HG03565 (cell line): ENCODE measurements at regions not wholly inside any gene's neighbourhood (a gene's known extent, or its start where the extent isn't known, plus 50 kb on each side); places are given as distances from the start of the nearest gene placed in this dataset.

Experiments
- ATAC-seq: cut with Tn5 transposase; IDR thresholded peaks from one replicate; pipeline ENCODE4 v1.9.1; 2021; ENCODE audit warnings: mild to moderate bottlenecking, moderate library complexity; ENCODE audit not compliant: unreplicated experiment

GRCh38 chr11:130582176-130582575 lies 133.7 kb downstream of the ADAMTS15 start:
- no peak for ATAC-seq

GRCh38 chr11:130582981-130583380 lies 134.5 kb downstream of the ADAMTS15 start:
- ATAC-seq: no peak

- ATAC-seq: no peak
Measured at GRCh38 chr11:130583801-130584211, 135.4 kb downstream of the ADAMTS15 start.

GRCh38 chr11:130585545-130585944 lies 137.1 kb downstream of the ADAMTS15 start:
- no peak for ATAC-seq

GRCh38 chr11:130587658-130588057 lies 139.2 kb downstream of the ADAMTS15 start:
- ATAC-seq: no peak

GRCh38 chr11:130588471-130588870 lies 140.0 kb downstream of the ADAMTS15 start:
- no peak for ATAC-seq

GRCh38 chr11:130592056-130592455 lies 143.6 kb downstream of the ADAMTS15 start:
- no peak for ATAC-seq

DNA sequence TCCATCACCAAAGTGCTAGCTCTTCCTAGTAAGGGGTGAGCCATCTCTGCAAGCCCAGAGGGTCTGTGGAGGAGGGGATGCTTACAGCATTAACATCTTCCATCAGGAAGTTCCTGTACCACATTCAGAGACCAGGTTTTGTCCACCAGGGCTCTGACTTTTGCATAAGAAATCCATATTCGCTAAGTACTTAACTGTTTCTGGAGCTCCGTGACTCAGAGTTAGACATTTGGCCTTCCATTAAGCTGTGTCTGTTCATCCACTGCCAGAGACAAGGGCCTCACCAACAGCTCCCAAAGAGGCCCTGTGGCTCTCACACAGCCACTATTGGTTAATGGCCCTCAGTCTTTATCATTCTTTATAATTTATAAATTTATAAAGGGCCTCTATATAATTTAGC lies 144.6 kb downstream of the ADAMTS15 start:
- no peak for ATAC-seq

DNA sequence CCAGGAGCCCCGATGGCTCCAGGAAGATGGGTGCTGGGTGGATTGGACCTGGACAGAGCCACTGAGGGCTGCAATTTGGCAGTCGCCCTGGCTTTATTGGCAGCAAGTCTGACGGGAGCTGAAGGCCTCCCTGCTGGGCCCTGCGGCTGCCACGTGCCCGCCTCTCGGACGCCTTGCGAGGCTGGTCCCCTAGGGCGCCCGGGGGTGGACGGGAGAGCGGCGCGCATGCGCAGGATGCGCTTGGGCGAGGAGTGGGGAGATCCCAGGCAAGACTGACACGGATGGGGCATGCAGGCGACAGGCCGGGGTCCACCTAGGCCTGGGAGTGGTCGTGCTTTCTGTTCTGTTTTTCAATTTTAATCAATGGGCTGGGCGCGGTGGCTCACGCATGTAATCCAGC lies 150.0 kb downstream of the ADAMTS15 start:
- no peak for ATAC-seq

- no peak for ATAC-seq
Measured at GRCh38 chr11:130599073-130599654, 150.7 kb downstream of the ADAMTS15 start.

- ATAC-seq: no peak
Measured at GRCh38 chr11:130600139-130600538, 151.7 kb downstream of the ADAMTS15 start.

DNA sequence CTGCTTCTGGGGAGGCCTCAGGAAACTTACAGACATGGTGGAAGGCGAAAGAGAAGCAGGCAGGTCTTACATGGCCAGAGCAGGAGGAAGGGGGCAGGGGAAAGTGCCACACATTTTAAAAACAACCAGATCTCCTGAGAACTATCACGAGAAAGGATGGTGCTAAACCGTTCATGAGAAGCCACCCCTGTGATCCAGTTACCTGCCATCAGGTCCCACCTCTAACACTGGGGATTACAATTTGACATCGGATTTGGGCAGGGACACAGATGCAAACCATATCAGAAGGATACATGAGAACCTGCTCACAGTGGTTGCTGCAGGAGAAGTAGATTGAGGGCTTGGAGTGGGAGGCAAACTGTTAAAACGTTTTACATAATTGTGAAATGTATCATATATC lies 152.2 kb downstream of the ADAMTS15 start:
- ATAC-seq: no peak

DNA sequence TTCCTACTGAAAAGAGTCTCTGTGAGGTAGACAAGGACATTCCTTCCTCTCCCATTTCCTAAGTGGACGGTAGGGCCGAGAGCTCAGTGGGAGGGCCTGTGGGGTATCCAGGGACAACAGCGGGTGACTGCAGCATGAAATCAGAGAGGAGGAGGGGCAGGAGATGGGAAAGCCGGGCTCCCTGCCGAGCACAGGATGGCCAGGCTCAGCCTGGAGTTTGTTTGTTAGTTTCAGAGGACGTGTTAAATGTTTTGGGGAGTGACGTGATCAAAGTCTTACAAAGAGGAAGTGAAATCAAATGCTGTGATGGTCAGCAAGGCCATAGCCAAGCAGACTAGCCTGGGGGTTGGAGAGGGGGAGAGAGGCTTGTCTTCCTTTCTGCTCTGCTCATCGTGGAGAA lies 152.7 kb downstream of the ADAMTS15 start:
- ATAC-seq: no peak

- no peak for ATAC-seq
Measured at GRCh38 chr11:130601764-130602460, 153.5 kb downstream of the ADAMTS15 start.

- ATAC-seq: no peak
Measured at GRCh38 chr11:130602641-130603334, 154.3 kb downstream of the ADAMTS15 start.

DNA sequence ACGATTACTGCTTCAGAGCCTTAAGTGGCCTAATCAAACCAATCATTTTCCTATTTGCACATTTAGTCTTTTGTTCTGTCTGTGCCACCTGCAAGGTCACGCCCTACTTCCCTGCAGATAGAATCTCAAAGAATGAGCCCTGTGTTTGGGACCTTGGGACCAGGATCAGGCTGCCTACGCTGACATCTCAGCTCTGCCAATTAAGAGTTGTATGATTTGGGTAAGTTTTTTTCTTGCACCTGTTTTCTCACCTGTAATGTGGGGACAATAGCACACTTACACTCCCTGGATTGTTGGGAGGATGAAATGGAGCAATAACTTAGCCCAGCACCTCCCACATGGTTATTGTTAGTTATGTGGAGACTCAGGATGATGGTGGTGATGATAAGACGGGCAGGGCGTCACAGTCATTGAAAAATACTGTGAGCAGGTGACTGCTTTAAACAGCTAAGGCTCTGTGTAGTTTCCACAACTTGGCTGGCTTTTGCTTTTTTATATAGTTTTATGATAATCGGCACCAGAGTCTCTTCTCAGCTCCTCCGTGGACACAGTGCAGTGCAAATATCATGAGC lies 155.0 kb downstream of the ADAMTS15 start:
- no peak for ATAC-seq

DNA sequence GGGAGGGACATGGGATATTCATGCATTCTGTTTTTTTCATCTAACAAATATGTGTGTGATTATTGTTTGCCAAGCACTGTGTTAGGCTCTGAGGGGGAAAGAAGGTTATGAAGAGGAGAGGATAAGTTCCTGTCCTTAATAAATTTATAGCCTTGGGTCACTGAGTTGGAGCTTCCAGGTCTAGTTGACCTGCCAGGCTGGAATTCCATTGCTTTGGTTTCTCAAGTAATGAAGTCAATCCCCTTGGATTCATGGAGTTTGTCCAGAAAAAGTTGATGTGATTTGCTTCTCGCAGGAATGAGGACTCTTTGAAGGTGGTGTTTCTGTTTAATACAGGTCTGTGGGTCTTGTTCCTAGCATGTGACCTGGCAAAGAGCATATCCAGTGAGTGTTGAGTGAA lies 156.2 kb downstream of the ADAMTS15 start:
- ATAC-seq: no peak

DNA sequence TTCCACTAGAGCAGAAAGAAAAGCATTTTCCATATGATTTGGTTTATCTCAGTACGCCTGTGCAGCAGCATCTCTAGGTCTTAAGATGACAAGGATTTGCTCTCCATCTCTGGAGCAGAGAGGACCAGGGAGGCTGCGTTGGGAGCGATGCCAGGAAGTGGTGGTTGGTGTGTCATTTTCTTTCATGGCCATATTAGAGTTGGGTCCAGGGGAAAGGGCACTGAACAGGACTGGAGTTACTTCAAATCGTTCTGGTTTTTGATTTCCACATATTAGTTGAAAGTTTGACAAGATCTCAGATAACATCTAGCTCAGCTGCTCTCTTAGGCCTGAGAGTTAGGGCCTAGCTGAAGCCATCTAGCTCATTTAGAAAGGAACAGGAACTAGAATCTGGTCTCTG lies 157.7 kb downstream of the ADAMTS15 start:
- no peak for ATAC-seq

DNA sequence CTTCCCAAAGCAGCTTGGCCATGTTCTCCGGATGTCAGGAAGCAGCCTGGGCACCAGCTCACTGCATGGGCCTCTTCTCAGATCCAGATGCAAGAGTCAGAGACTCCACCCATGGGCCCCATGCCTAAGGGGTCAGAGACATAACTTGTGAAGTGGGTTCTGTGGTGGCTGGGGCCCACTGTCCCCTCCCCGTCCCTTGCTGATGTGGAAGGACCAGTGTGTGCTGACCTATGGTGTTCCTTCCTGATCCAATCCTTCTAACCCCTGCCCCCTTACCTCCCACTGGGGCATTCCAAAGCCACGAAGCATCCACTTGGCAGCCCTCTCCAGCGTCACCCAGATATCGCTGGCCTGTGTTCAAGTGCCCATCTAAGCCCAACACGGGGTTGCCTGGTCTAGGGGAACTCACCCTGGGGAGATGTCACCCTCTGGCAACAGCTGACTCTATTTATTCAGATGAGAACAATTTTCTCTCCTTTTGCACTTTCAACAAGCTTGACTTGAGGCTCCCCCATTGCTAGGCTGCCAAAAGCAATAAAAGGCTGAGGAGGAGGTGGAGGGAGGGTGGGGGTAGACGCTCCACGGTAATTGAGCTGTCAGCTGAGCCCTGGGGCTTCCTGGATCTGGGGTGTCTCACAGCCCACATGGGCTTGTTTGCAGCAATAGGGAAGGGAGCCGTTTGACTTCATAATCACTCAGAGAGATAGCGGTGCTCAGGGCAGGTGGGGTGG lies 158.5 kb downstream of the ADAMTS15 start:
- no peak for ATAC-seq

GRCh38 chr11:130608287-130608686 lies 159.8 kb downstream of the ADAMTS15 start:
- no peak for ATAC-seq
